ENCODE measurements at regions not wholly inside any gene's neighbourhood (a gene's known extent, or its start where the extent isn't known, plus 50 kb on each side); places are given as distances from the start of the nearest gene placed in this dataset.

DNA sequence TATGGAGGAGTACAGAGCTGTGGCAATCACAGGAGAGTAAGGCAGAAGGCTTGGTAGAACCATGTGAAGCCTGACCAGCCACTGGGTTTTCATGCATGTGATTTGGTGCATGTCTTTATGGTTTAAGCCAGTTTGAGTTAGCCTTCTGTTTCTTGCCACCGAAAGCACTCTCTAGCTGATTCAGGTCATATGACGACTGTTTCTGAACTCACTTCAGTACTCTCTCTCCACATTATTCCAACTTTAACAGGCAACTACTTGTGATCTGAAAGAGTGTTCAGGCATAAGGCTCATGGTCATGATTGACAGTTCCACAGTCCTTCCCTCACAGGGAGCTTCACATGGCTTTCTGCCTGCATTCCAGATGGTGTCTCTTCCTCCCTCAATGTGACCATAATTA is 63.3 kb upstream of the TAB2 start (continued):
- TF ChIP-seq, protein P1, sequence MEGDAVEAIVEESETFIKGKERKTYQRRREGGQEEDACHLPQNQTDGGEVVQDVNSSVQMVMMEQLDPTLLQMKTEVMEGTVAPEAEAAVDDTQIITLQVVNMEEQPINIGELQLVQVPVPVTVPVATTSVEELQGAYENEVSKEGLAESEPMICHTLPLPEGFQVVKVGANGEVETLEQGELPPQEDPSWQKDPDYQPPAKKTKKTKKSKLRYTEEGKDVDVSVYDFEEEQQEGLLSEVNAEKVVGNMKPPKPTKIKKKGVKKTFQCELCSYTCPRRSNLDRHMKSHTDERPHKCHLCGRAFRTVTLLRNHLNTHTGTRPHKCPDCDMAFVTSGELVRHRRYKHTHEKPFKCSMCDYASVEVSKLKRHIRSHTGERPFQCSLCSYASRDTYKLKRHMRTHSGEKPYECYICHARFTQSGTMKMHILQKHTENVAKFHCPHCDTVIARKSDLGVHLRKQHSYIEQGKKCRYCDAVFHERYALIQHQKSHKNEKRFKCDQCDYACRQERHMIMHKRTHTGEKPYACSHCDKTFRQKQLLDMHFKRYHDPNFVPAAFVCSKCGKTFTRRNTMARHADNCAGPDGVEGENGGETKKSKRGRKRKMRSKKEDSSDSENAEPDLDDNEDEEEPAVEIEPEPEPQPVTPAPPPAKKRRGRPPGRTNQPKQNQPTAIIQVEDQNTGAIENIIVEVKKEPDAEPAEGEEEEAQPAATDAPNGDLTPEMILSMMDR (conservative IDR thresholded peaks at IDR 0.05; ENCODE audit: low read depth in 2 of 2): no peak
- TF ChIP-seq CREB1 (CRISPR knock-in tag; IDR thresholded peaks at IDR 0.05; ENCODE audit: low read depth) (no peak), ZNF114 (CRISPR knock-in tag; IDR thresholded peaks at IDR 0.05) (no peak), EZH2phosphoT487 (IDR thresholded peaks at IDR 0.05; ENCODE audit: unreplicated experiment) (no peak), POLR2AphosphoS5 (IDR thresholded peaks at IDR 0.05; ENCODE audit: low read depth) (no peak)
- TF ChIP-seq, protein P2, sequence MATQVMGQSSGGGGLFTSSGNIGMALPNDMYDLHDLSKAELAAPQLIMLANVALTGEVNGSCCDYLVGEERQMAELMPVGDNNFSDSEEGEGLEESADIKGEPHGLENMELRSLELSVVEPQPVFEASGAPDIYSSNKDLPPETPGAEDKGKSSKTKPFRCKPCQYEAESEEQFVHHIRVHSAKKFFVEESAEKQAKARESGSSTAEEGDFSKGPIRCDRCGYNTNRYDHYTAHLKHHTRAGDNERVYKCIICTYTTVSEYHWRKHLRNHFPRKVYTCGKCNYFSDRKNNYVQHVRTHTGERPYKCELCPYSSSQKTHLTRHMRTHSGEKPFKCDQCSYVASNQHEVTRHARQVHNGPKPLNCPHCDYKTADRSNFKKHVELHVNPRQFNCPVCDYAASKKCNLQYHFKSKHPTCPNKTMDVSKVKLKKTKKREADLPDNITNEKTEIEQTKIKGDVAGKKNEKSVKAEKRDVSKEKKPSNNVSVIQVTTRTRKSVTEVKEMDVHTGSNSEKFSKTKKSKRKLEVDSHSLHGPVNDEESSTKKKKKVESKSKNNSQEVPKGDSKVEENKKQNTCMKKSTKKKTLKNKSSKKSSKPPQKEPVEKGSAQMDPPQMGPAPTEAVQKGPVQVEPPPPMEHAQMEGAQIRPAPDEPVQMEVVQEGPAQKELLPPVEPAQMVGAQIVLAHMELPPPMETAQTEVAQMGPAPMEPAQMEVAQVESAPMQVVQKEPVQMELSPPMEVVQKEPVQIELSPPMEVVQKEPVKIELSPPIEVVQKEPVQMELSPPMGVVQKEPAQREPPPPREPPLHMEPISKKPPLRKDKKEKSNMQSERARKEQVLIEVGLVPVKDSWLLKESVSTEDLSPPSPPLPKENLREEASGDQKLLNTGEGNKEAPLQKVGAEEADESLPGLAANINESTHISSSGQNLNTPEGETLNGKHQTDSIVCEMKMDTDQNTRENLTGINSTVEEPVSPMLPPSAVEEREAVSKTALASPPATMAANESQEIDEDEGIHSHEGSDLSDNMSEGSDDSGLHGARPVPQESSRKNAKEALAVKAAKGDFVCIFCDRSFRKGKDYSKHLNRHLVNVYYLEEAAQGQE (IDR thresholded peaks at IDR 0.05; ENCODE audit: unreplicated experiment): no peak

DNA sequence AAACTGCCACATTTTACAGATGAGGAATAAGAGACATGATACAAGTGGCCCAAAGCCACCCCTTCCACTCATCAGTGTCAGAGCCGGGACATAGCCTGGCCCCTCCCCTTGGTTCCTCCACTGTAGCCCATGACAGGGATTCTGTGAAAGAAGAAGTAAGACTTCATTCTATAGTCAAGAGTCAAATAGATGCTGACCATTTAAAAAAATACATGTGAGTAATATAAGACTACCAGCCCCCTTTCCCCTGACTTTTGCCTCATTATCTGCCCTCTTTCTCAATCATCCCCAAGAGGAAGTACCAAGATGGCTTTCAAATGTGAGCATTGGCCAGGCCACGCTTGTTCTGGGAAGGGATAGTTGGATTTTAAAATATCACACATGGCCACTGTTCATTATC is 57.8 kb upstream of the TAB2 start:
- DNase-seq (ENCODE audit: low spot score) (no peak), ATAC-seq (no peak)
- H3K4me1 Mint-ChIP-seq: no peaks in the 10 kb centered on the region
- Histone ChIP-seq H3K9me2 (ENCODE audit: insufficient read depth) (peaks cover 7% of the 10 kb centered on the region; the same call in 1 of the 2 replicates), H3F3A (replicated peaks; ENCODE audit: low read depth) (no peaks in the 10 kb centered on the region), H4K20me1 (replicated peaks; ENCODE audit: insufficient read depth) (no peaks in the 10 kb centered on the region), H3K4me1 (ENCODE audit: insufficient read depth) (no peaks in the 10 kb centered on the region), H3K4me3 (no peak overlapping the region), H3K4me2 (no peak overlapping the region), H3K27me3 (ENCODE audit: insufficient read depth) (no peaks in the 10 kb centered on the region), H3K36me3 (ENCODE audit: insufficient read depth) (no peaks in the 10 kb centered on the region), H3K79me2 (replicated peaks; ENCODE audit: insufficient read depth) (no peaks in the 10 kb centered on the region), H2AFZ (peak overlapping the region; percentile 52; the same call in 1 of the 2 replicates), H3K27ac (ENCODE audit: low read depth) (no peak overlapping the region)
- no peak overlapping the region for H3K27ac Mint-ChIP-seq
- H3K36me3 Mint-ChIP-seq (ENCODE audit: low read depth): no peaks in the 10 kb centered on the region
- H3K9me3 Mint-ChIP-seq: no peaks in the 10 kb centered on the region
- peaks cover 5% of the 10 kb centered on the region for H3K27me3 Mint-ChIP-seq (ENCODE audit: insufficient read depth, low read depth, poor library complexity)
- H3K4me3 Mint-ChIP-seq: no peak overlapping the region
- TF ChIP-seq, protein P1 (conservative IDR thresholded peaks at IDR 0.05; ENCODE audit: low read depth in 2 of 2): no peak
- TF ChIP-seq ZNF331 (CRISPR knock-in tag; IDR thresholded peaks at IDR 0.05; ENCODE audit: low read depth) (no peak), STAT1 (IDR thresholded peaks at IDR 0.05; ENCODE audit: unreplicated experiment) (no peak), EZH2phosphoT487 (IDR thresholded peaks at IDR 0.05; ENCODE audit: unreplicated experiment) (no peak), ZNF114 (CRISPR knock-in tag; IDR thresholded peaks at IDR 0.05) (no peak), EZH2 (IDR thresholded peaks at IDR 0.05; ENCODE audit: low read depth, unreplicated experiment) (no peak)
- TF ChIP-seq, protein P3, sequence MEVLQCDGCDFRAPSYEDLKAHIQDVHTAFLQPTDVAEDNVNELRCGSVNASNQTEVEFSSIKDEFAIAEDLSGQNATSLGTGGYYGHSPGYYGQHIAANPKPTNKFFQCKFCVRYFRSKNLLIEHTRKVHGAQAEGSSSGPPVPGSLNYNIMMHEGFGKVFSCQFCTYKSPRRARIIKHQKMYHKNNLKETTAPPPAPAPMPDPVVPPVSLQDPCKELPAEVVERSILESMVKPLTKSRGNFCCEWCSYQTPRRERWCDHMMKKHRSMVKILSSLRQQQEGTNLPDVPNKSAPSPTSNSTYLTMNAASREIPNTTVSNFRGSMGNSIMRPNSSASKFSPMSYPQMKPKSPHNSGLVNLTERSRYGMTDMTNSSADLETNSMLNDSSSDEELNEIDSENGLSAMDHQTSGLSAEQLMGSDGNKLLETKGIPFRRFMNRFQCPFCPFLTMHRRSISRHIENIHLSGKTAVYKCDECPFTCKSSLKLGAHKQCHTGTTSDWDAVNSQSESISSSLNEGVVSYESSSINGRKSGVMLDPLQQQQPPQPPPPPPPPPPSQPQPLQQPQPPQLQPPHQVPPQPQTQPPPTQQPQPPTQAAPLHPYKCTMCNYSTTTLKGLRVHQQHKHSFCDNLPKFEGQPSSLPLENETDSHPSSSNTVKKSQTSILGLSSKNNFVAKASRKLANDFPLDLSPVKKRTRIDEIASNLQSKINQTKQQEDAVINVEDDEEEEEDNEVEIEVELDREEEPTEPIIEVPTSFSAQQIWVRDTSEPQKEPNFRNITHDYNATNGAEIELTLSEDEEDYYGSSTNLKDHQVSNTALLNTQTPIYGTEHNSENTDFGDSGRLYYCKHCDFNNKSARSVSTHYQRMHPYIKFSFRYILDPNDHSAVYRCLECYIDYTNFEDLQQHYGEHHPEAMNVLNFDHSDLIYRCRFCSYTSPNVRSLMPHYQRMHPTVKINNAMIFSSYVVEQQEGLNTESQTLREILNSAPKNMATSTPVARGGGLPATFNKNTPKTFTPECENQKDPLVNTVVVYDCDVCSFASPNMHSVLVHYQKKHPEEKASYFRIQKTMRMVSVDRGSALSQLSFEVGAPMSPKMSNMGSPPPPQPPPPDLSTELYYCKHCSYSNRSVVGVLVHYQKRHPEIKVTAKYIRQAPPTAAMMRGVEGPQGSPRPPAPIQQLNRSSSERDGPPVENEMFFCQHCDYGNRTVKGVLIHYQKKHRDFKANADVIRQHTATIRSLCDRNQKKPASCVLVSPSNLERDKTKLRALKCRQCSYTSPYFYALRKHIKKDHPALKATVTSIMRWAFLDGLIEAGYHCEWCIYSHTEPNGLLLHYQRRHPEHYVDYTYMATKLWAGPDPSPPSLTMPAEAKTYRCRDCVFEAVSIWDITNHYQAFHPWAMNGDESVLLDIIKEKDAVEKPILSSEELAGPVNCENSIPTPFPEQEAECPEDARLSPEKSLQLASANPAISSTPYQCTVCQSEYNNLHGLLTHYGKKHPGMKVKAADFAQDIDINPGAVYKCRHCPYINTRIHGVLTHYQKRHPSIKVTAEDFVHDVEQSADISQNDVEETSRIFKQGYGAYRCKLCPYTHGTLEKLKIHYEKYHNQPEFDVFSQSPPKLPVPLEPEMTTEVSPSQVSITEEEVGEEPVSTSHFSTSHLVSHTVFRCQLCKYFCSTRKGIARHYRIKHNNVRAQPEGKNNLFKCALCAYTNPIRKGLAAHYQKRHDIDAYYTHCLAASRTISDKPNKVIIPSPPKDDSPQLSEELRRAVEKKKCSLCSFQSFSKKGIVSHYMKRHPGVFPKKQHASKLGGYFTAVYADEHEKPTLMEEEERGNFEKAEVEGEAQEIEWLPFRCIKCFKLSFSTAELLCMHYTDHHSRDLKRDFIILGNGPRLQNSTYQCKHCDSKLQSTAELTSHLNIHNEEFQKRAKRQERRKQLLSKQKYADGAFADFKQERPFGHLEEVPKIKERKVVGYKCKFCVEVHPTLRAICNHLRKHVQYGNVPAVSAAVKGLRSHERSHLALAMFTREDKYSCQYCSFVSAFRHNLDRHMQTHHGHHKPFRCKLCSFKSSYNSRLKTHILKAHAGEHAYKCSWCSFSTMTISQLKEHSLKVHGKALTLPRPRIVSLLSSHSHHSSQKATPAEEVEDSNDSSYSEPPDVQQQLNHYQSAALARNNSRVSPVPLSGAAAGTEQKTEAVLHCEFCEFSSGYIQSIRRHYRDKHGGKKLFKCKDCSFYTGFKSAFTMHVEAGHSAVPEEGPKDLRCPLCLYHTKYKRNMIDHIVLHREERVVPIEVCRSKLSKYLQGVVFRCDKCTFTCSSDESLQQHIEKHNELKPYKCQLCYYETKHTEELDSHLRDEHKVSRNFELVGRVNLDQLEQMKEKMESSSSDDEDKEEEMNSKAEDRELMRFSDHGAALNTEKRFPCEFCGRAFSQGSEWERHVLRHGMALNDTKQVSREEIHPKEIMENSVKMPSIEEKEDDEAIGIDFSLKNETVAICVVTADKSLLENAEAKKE (CRISPR knock-in tag; IDR thresholded peaks at IDR 0.05): no peak
